CD4-positive, alpha-beta memory T cell (primary cell): ENCODE measurements at regions not wholly inside any gene's neighbourhood (a gene's known extent, or its start where the extent isn't known, plus 50 kb on each side); places are given as distances from the start of the nearest gene placed in this dataset.

Experiments used
- CTCF ChIA-PET: fragments of 350-600 bp; sonication (Branson Sonifier 250); formaldehyde crosslinking; loops from one replicate; lab custom pipeline; 2021; ENCODE audit warnings: inconsistent platforms; ENCODE audit not compliant: partially characterized antibody; lab: Charles Lee
- POLR2A ChIA-PET: fragments of 350-600 bp; sonication (Branson Sonifier 250); formaldehyde crosslinking; loops from one replicate; lab custom pipeline; 2021; ENCODE audit not compliant: partially characterized antibody; lab: Charles Lee
- DNase-seq, 5 donors: peaks; one replicate each; pipeline versions ENCODE4 v3.0.0 to v3.0.0-alpha.2; 2020 to 2022; ENCODE audit warnings: mixed read lengths in 1 of 5
- H3K27ac ChIP-seq: one replicate; pipeline ENCODE4 v1.7.0; 2013; ENCODE audit warnings: low read depth, low read length
- H3K27me3 ChIP-seq: 2 replicates; pipeline ENCODE4 v1.7.0; 2013; ENCODE audit warnings: mild to moderate bottlenecking, low read length, moderate library complexity; ENCODE audit not compliant: insufficient read depth
- H3K36me3 ChIP-seq: 2 replicates; pipeline ENCODE4 v1.7.0; 2013; ENCODE audit warnings: mild to moderate bottlenecking, low read length, moderate library complexity; ENCODE audit not compliant: insufficient read depth
- H3K4me1 ChIP-seq: 2 replicates; pipeline ENCODE4 v1.7.0; 2013; ENCODE audit warnings: mild to moderate bottlenecking, low read length, moderate library complexity; ENCODE audit not compliant: insufficient read depth
- H3K4me3 ChIP-seq, 2 donors: one replicate each; pipeline ENCODE4 v1.7.0; 2013; ENCODE audit warnings: low read length in 2 of 2, mild to moderate bottlenecking in 1 of 2
- H3K9me3 ChIP-seq, 2 donors: one replicate each; pipeline ENCODE4 v1.7.0; 2013; ENCODE audit warnings: low read length in 2 of 2, control low read depth in 1 of 2; ENCODE audit not compliant: control insufficient read depth in 1 of 2
- H3K27ac Mint-ChIP-seq, 7 donors: one replicate each; pipeline ENCODE4 v1.8.0; 2020 to 2021; ENCODE audit warnings: mixed read lengths in 7 of 7, mild to moderate bottlenecking in 6 of 7, inconsistent platforms in 3 of 7, moderate library complexity in 3 of 7
- H3K27me3 Mint-ChIP-seq, 2 donors: one replicate each; pipeline ENCODE4 v1.8.0; 2020 to 2021; ENCODE audit warnings: mixed read lengths in 2 of 2
- H3K36me3 Mint-ChIP-seq, 2 donors: one replicate each; pipeline ENCODE4 v1.8.0; 2020 to 2021; ENCODE audit warnings: mixed read lengths in 2 of 2, inconsistent platforms in 1 of 2, mild to moderate bottlenecking in 1 of 2
- H3K4me1 Mint-ChIP-seq, 4 donors: one replicate each; pipeline ENCODE4 v1.8.0; 2020 to 2021; ENCODE audit warnings: mixed read lengths in 4 of 4, mild to moderate bottlenecking in 1 of 4
- H3K4me3 Mint-ChIP-seq, 8 donors: one replicate each; pipeline ENCODE4 v1.8.0; 2020 to 2021; ENCODE audit warnings: mixed read lengths in 8 of 8, mild to moderate bottlenecking in 7 of 8, moderate library complexity in 6 of 8, inconsistent platforms in 3 of 8
- H3K9me3 Mint-ChIP-seq, 8 donors: one replicate each; pipeline ENCODE4 v1.8.0; 2020 to 2021; ENCODE audit warnings: mixed read lengths in 8 of 8, mild to moderate bottlenecking in 5 of 8, inconsistent platforms in 3 of 8, moderate library complexity in 1 of 8
- intact Hi-C: fragments of 100-400 bp; cut with micrococcal nuclease; formaldehyde crosslinking; loops from one replicate; pipeline ENCODE4 v1.15.1; 2023

DNA sequence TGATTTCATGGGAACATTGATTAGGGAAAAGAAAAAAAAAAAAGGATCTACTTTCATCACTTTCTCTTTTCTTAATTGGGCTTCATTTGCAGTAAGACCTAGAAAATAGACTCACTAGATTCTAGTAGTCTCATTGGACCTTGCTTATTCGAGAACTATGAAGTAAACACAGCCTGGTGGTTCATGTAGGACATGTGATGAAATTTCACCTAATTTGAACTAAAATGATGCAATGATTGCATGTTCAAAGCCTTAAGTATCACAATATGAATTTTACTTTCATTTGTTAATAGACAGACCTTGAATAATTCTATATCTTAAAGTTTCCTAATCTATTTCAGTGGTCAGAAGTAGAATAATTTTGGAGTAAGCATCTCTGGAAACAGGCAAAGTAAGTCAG, 688.9 kb upstream of the NRXN1 start:
- H3K4me1 ChIP-seq = no peaks in the 10 kb centered on the region
- DNase-seq = no peak
- H3K4me1 Mint-ChIP-seq = no peaks in the 10 kb centered on the region
- no peak overlapping the region for H3K4me3 ChIP-seq
- ChIA-PET CTCF (no interaction called here), POLR2A (no interaction called here)
- H3K36me3 ChIP-seq = no peaks in the 10 kb centered on the region
- H3K27me3 ChIP-seq = no peaks in the 10 kb centered on the region
- no peak overlapping the region for H3K4me3 Mint-ChIP-seq
- no peaks in the 10 kb centered on the region for H3K27me3 Mint-ChIP-seq
- no peak overlapping the region for H3K27ac ChIP-seq
- no peaks in the 10 kb centered on the region for H3K9me3 ChIP-seq
- intact Hi-C loops = no loop called here
- H3K27ac Mint-ChIP-seq = no peak overlapping the region
- H3K9me3 Mint-ChIP-seq = peaks cover 3 to 11% (median 7%) of the 10 kb centered on the region in 8 donors
- H3K36me3 Mint-ChIP-seq = no peaks in the 10 kb centered on the region

DNA sequence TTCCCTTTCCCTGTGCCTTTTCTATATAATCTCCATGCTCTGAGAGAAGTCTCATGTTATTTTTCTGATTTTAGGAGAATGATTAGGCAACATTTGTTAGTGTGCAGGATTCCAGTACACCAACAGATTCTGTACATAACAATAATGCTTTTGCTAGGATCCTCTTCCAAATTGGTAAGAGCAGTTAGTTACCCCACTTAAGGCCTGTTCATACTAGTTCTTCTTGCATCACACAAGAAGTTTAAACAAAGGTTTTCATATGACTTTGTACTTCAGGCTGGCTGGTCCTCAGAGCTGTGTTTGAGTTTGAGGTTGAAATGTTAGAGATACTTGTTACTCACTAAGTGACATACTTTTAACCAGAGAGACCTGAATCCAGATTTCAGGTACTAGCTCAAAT, 686.9 kb upstream of the NRXN1 start:
- H3K4me3 ChIP-seq = no peak overlapping the region
- POLR2A ChIA-PET = no interaction called here
- no peak overlapping the region for H3K27ac ChIP-seq
- H3K27me3 ChIP-seq = no peaks in the 10 kb centered on the region
- DNase-seq = no peak
- intact Hi-C loops = no loop called here
- Mint-ChIP-seq H3K4me1 (no peaks in the 10 kb centered on the region), H3K36me3 (no peaks in the 10 kb centered on the region), H3K27ac (no peak overlapping the region), H3K4me3 (no peak overlapping the region), H3K9me3 (peaks cover 3 to 21% (median 11%) of the 10 kb centered on the region in 8 donors), H3K27me3 (no peaks in the 10 kb centered on the region)
- no peaks in the 10 kb centered on the region for H3K4me1 ChIP-seq
- no peaks in the 10 kb centered on the region for H3K9me3 ChIP-seq
- CTCF ChIA-PET = no interaction called here
- H3K36me3 ChIP-seq = no peaks in the 10 kb centered on the region

DNA sequence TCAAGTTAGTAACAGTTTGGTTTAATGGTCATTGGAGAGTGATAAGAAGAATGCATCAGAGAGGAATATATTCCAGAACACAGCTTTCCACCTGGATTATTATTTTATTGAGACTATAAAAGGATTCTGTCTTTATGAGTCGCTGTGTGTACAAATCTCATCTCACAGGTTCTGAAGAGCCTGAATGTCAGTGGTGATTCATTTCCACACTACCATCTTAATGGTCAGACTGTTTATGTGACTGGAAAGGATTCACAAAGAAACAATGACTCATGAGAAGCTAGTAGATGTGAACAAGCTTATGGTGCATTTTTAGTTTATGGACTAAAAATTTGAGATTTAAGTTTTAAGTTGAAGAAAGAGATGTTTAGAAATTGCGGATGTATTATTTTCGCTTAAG, 685.4 kb upstream of the NRXN1 start:
- H3K4me1 Mint-ChIP-seq = no peaks in the 10 kb centered on the region
- POLR2A ChIA-PET = no interaction called here
- H3K27ac Mint-ChIP-seq = no peak overlapping the region
- Histone ChIP-seq H3K36me3 (no peaks in the 10 kb centered on the region), H3K27me3 (no peaks in the 10 kb centered on the region), H3K27ac (no peak overlapping the region), H3K4me3 (no peak overlapping the region), H3K4me1 (no peaks in the 10 kb centered on the region), H3K9me3 (no peaks in the 10 kb centered on the region)
- H3K36me3 Mint-ChIP-seq = no peaks in the 10 kb centered on the region
- intact Hi-C loops = no loop called here
- peaks cover 2 to 20% (median 14%) of the 10 kb centered on the region in 8 donors for H3K9me3 Mint-ChIP-seq
- no peaks in the 10 kb centered on the region for H3K27me3 Mint-ChIP-seq
- CTCF ChIA-PET = no interaction called here
- no peak for DNase-seq
- H3K4me3 Mint-ChIP-seq = no peak overlapping the region

DNA sequence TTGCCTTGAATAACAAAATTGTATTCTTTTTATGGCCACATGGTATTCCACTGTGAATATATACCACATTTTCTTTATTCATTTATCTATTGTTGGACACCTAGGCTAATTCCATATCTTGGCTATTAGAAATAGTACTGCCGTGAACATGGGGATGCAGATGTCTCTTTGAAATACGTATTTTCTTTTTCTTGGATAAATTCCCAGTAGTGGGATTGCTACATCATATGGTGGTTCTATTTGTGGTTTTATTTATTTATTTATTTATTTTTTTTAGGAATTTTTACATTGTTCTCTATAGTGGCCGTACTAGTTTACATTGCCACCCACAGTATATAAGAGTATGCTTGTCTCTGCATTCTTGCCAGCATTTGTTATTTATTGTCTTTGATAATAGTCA, 679.8 kb upstream of the NRXN1 start:
- H3K4me1 Mint-ChIP-seq = no peaks in the 10 kb centered on the region
- no peaks in the 10 kb centered on the region for H3K36me3 Mint-ChIP-seq
- H3K4me3 Mint-ChIP-seq = no peak overlapping the region
- H3K9me3 Mint-ChIP-seq = peaks cover 0 to 43% (median 13%) of the 10 kb centered on the region in 8 donors
- intact Hi-C loops = no loop called here
- Histone ChIP-seq H3K36me3 (no peaks in the 10 kb centered on the region), H3K27me3 (no peaks in the 10 kb centered on the region), H3K27ac (no peak overlapping the region), H3K9me3 (no peaks in the 10 kb centered on the region), H3K4me1 (no peaks in the 10 kb centered on the region), H3K4me3 (no peak overlapping the region)
- DNase-seq = no peak
- POLR2A ChIA-PET = no interaction called here
- no peak overlapping the region for H3K27ac Mint-ChIP-seq
- CTCF ChIA-PET = no interaction called here
- no peaks in the 10 kb centered on the region for H3K27me3 Mint-ChIP-seq

DNA sequence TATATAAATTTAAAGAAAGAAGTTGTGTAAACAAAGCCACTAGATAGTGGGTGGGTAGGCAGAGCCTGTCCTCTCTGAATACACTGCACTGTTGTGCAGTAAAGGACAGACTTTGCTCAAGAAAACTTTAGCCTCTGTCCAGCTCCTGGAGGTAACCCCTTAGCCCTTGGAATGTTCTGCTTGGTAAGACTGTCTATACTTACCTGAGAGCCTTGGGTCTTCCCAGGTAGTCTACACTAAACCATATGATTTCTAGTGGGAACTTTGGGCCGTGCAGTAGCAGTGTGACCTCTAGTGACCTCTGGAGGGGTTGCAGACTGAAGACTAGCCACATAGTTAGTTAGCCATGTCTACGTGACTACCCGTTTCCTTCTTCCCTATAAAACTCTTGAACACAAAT, 678.3 kb upstream of the NRXN1 start:
- intact Hi-C loops = no loop called here
- no peak overlapping the region for H3K27ac ChIP-seq
- CTCF ChIA-PET = no interaction called here
- H3K9me3 Mint-ChIP-seq = peaks cover 0 to 42% (median 12%) of the 10 kb centered on the region in 8 donors
- no peaks in the 10 kb centered on the region for H3K36me3 ChIP-seq
- no peaks in the 10 kb centered on the region for H3K4me1 Mint-ChIP-seq
- no peaks in the 10 kb centered on the region for H3K4me1 ChIP-seq
- no peak overlapping the region for H3K27ac Mint-ChIP-seq
- H3K36me3 Mint-ChIP-seq = no peaks in the 10 kb centered on the region
- no peaks in the 10 kb centered on the region for H3K27me3 Mint-ChIP-seq
- H3K27me3 ChIP-seq = no peaks in the 10 kb centered on the region
- H3K4me3 ChIP-seq = no peak overlapping the region
- no peak for DNase-seq
- no peaks in the 10 kb centered on the region for H3K9me3 ChIP-seq
- POLR2A ChIA-PET = no interaction called here
- no peak overlapping the region for H3K4me3 Mint-ChIP-seq

DNA sequence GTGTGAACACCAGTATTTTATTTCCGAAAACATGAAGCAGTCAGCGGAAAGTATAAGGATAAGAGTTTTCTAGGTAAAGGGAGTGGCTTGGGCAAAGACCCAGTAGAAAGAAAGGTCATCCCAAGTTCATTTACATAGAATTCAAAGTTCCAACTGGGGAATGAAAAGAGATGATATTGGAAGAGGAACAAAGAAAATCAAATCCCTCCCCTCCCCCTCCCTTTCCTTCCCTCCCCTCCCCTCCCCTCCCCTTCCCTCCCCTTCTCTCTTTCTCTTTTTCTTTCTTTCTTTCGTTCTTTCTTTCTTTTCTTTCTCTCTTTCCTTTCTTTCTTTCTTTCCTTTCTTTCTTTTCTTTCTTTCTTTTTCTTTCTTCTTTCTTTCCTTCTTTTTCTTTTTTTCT, 675.7 kb upstream of the NRXN1 start:
- Mint-ChIP-seq H3K9me3 (peaks cover 0 to 37% (median 4%) of the 10 kb centered on the region in 8 donors), H3K36me3 (no peaks in the 10 kb centered on the region), H3K27me3 (no peaks in the 10 kb centered on the region), H3K27ac (no peak overlapping the region), H3K4me1 (no peaks in the 10 kb centered on the region), H3K4me3 (no peak overlapping the region)
- H3K36me3 ChIP-seq = no peaks in the 10 kb centered on the region
- H3K27ac ChIP-seq = no peak overlapping the region
- no peaks in the 10 kb centered on the region for H3K9me3 ChIP-seq
- DNase-seq = no peak
- no peaks in the 10 kb centered on the region for H3K4me1 ChIP-seq
- ChIA-PET POLR2A (no interaction called here), CTCF (no interaction called here)
- H3K27me3 ChIP-seq = no peaks in the 10 kb centered on the region
- no peak overlapping the region for H3K4me3 ChIP-seq
- intact Hi-C loops = no loop called here

DNA sequence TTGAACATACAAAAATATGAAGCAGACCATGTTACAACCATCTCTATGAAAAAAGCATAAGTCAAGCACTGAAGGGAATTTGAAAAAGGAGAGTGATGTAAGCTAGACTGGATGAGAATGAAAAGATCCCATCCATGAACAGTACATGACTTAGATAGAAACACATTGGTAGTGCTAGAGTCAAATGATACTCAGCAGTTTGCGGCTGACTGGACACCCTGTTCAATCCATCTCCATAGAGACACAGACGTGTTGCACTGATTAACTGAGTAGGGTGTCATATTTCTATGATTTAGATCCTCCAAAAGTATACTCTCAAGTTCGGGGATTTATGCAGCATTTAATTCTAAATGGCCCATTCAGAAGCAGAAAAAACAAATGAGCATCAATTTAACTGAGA, 674.3 kb upstream of the NRXN1 start:
- H3K36me3 ChIP-seq = no peaks in the 10 kb centered on the region
- Mint-ChIP-seq H3K27me3 (no peaks in the 10 kb centered on the region), H3K27ac (no peak overlapping the region), H3K36me3 (no peaks in the 10 kb centered on the region), H3K4me1 (no peaks in the 10 kb centered on the region), H3K4me3 (no peak overlapping the region), H3K9me3 (peaks cover 0 to 33% (median 2%) of the 10 kb centered on the region in 8 donors)
- no peaks in the 10 kb centered on the region for H3K4me1 ChIP-seq
- no peaks in the 10 kb centered on the region for H3K9me3 ChIP-seq
- no peak for DNase-seq
- ChIA-PET CTCF (no interaction called here), POLR2A (no interaction called here)
- no peak overlapping the region for H3K4me3 ChIP-seq
- H3K27ac ChIP-seq = no peak overlapping the region
- no peaks in the 10 kb centered on the region for H3K27me3 ChIP-seq
- intact Hi-C loops = no loop called here

DNA sequence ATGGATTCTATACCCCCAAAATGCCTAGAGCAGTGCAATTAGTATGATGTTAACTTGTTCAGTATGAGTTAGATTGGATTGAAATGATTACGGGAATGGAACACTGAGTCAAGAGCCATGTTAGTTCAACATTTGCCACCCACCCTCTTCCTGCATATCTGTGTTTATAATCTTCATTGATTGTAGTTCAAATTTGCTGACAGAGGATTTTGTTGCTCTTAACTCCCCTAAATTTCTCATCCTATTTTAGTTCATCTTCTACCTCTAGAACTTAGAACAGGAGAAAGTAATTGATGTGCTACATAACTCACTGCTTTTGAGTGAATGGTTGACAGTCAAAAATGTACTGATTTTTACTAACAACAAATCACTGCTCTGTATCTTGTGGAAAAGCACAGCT, 673.5 kb upstream of the NRXN1 start:
- Histone ChIP-seq H3K36me3 (no peaks in the 10 kb centered on the region), H3K27ac (no peak overlapping the region), H3K9me3 (no peaks in the 10 kb centered on the region), H3K4me3 (no peak overlapping the region), H3K27me3 (no peaks in the 10 kb centered on the region), H3K4me1 (no peaks in the 10 kb centered on the region)
- no peak for DNase-seq
- no peaks in the 10 kb centered on the region for H3K4me1 Mint-ChIP-seq
- no peak overlapping the region for H3K27ac Mint-ChIP-seq
- no peaks in the 10 kb centered on the region for H3K27me3 Mint-ChIP-seq
- no peak overlapping the region for H3K4me3 Mint-ChIP-seq
- intact Hi-C loops = no loop called here
- POLR2A ChIA-PET = no interaction called here
- peaks cover 0 to 27% (median 2%) of the 10 kb centered on the region in 8 donors for H3K9me3 Mint-ChIP-seq
- no peaks in the 10 kb centered on the region for H3K36me3 Mint-ChIP-seq
- CTCF ChIA-PET = no interaction called here
